ENCODE measurements at regions not wholly inside any gene's neighbourhood (a gene's known extent, or its start where the extent isn't known, plus 50 kb on each side); places are given as distances from the start of the nearest gene placed in this dataset.

DNA sequence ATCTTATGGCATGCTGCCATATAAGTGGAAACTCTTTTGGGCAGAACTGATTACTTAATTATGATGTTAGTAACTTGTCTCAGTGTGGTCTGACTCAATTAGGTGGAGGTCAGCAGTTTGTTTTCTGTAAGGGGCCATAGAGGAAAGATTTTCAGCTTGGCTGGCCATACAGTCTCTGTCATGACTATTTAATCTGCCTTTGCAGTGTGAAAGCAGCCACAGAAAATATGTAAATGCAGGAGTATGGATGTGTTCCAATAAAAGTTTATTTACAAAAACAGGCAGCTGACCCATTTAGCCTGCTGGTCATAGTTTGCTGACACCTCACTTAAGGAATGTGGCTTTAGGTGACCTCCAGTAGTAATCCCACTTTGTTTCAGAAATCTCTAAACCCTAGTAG, 700.7 kb downstream of the EPM2A start:
- TF ChIP-seq EP300 (IDR thresholded peaks at IDR 0.05; ENCODE audit: borderline replicate concordance) (no peak), YY1 (IDR thresholded peaks at IDR 0.05; ENCODE audit: low read depth) (no peak), TCF12 (IDR thresholded peaks at IDR 0.05; ENCODE audit: low read depth) (no peak), TAF1 (IDR thresholded peaks at IDR 0.05; ENCODE audit: low read depth) (no peak), CREB1 (IDR thresholded peaks at IDR 0.05; ENCODE audit: low read depth) (no peak), ZBTB7A (IDR thresholded peaks at IDR 0.05; ENCODE audit: low read depth) (no peak), TEAD4 (IDR thresholded peaks at IDR 0.05) (no peak), CEBPB (IDR thresholded peaks at IDR 0.05) (no peak), MAX (IDR thresholded peaks at IDR 0.05) (no peak), FOXM1 (IDR thresholded peaks at IDR 0.05; ENCODE audit: borderline replicate concordance, low read depth) (no peak), EGR1 (IDR thresholded peaks at IDR 0.05) (no peak), REST (IDR thresholded peaks at IDR 0.05; ENCODE audit: low read depth) (no peak), NFIC (IDR thresholded peaks at IDR 0.05) (no peak)
- TF ChIP-seq, protein P1, sequence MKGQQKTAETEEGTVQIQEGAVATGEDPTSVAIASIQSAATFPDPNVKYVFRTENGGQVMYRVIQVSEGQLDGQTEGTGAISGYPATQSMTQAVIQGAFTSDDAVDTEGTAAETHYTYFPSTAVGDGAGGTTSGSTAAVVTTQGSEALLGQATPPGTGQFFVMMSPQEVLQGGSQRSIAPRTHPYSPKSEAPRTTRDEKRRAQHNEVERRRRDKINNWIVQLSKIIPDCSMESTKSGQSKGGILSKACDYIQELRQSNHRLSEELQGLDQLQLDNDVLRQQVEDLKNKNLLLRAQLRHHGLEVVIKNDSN (IDR thresholded peaks at IDR 0.05), result no peak

DNA sequence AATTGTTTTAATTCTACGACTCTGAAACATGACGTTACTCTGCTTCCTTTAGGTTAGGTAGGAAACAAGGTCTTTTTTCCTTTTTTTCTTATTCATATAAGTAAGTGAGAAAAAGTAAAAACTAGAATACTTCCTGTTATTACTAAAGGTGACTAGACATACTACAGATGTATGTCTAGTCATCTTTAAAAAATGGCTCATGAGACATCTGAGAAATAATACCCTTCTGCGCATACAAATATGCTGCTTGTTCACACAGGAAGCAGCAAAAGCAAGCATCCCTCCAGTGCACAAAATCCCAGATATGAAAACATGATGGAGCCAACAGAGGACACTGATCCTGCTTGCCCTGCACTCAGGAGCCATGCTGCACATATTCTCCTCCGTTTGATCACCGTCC, 699.1 kb downstream of the EPM2A start:
- TF ChIP-seq TEAD4 (IDR thresholded peaks at IDR 0.05) (no peak), REST (IDR thresholded peaks at IDR 0.05; ENCODE audit: low read depth) (no peak), TCF12 (IDR thresholded peaks at IDR 0.05; ENCODE audit: low read depth) (no peak), CREB1 (IDR thresholded peaks at IDR 0.05; ENCODE audit: low read depth) (no peak), MAX (IDR thresholded peaks at IDR 0.05) (no peak), YY1 (IDR thresholded peaks at IDR 0.05; ENCODE audit: low read depth) (no peak), ZBTB7A (IDR thresholded peaks at IDR 0.05; ENCODE audit: low read depth) (no peak), RAD21 (IDR thresholded peaks at IDR 0.05; ENCODE audit: low read depth) (no peak), TAF1 (IDR thresholded peaks at IDR 0.05; ENCODE audit: low read depth) (no peak), EGR1 (IDR thresholded peaks at IDR 0.05) (no peak), CEBPB (IDR thresholded peaks at IDR 0.05) (no peak), NFIC (IDR thresholded peaks at IDR 0.05) (no peak), FOXM1 (IDR thresholded peaks at IDR 0.05; ENCODE audit: borderline replicate concordance, low read depth) (no peak), EP300 (IDR thresholded peaks at IDR 0.05; ENCODE audit: borderline replicate concordance) (no peak)
- TF ChIP-seq, protein P1 (IDR thresholded peaks at IDR 0.05), result no peak

- no peak for TF ChIP-seq CREB1 (IDR thresholded peaks at IDR 0.05; ENCODE audit: low read depth)
- no peak for TF ChIP-seq TAF1 (IDR thresholded peaks at IDR 0.05; ENCODE audit: low read depth)
- no peak for TF ChIP-seq ZBTB7A (IDR thresholded peaks at IDR 0.05; ENCODE audit: low read depth)
- no peak for TF ChIP-seq REST (IDR thresholded peaks at IDR 0.05; ENCODE audit: low read depth)
- no peak for TF ChIP-seq RAD21 (IDR thresholded peaks at IDR 0.05; ENCODE audit: low read depth)
- TF ChIP-seq TEAD4 (IDR thresholded peaks at IDR 0.05), result no peak
- no peak for TF ChIP-seq EP300 (IDR thresholded peaks at IDR 0.05; ENCODE audit: borderline replicate concordance)
- TF ChIP-seq CEBPB (IDR thresholded peaks at IDR 0.05), result no peak
- TF ChIP-seq, protein P1 (IDR thresholded peaks at IDR 0.05), result no peak
- TF ChIP-seq YY1 (IDR thresholded peaks at IDR 0.05; ENCODE audit: low read depth), result no peak
- TF ChIP-seq MAX (IDR thresholded peaks at IDR 0.05), result no peak
- TF ChIP-seq FOXM1 (IDR thresholded peaks at IDR 0.05; ENCODE audit: borderline replicate concordance, low read depth), result no peak
- no peak for TF ChIP-seq EGR1 (IDR thresholded peaks at IDR 0.05)
- TF ChIP-seq NFIC (IDR thresholded peaks at IDR 0.05), result no peak
- TF ChIP-seq TCF12 (IDR thresholded peaks at IDR 0.05; ENCODE audit: low read depth), result no peak
Observed at GRCh38 chr6:145036848-145037567, 698.3 kb downstream of the EPM2A start.
